ENCODE measurements at regions not wholly inside any gene's neighbourhood (a gene's known extent, or its start where the extent isn't known, plus 50 kb on each side); places are given as distances from the start of the nearest gene placed in this dataset.

DNA sequence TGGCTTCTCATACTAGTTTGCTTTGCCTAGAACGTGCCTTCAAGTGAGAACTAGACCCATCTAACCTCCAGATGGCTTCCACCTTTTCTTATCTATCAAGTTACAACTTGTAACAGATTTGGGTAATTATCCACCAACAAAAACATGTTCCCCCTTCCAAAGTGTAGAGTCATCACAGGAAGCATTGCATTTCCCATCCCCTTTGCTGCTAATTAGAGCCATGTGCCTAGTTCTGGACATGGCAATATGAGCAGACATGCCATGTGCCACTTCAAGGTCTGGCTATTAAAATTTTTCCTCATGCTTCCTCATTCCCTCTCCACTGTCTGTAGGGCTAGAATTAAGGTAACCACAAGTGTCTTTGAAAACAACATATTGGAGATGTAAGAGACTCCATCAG lies 814.4 kb downstream of the TENT5A start:
- H3K9me2 ChIP-seq: no peaks in the 10 kb centered on the region
- no peak overlapping the region for H2AFZ ChIP-seq (ENCODE audit: low read depth)
- H3F3A ChIP-seq (replicated peaks; ENCODE audit: insufficient read depth): no peaks in the 10 kb centered on the region
- no peak overlapping the region for H3K27ac ChIP-seq (ENCODE audit: low read depth in 2 of 2, low read length in 1 of 2)
- peaks cover 2% of the 10 kb centered on the region; the same call in 1 of the 2 replicates for H3K9me3 ChIP-seq
- no peaks in the 10 kb centered on the region for H3K36me3 ChIP-seq (replicated peaks in 1 of 2; ENCODE audit: control insufficient read depth in 1 of 2, insufficient read depth in 2 of 2, low read length in 1 of 2)
- H3K9ac ChIP-seq: no peak overlapping the region
- TF ChIP-seq ELF1 (IDR thresholded peaks at IDR 0.05): no peak
- TF ChIP-seq MEF2A (IDR thresholded peaks at IDR 0.05; ENCODE audit: borderline replicate concordance, low read depth): no peak
- no peak for TF ChIP-seq MXI1 (IDR thresholded peaks at IDR 0.05; ENCODE audit: low read depth, low read length)
- H3K27me3 ChIP-seq (ENCODE audit: insufficient read depth): no peaks in the 10 kb centered on the region
- H3K4me3 ChIP-seq (ENCODE audit: low read depth in 2 of 2, low read length in 1 of 2): no peak overlapping the region
- POLR2A ChIA-PET: no interaction called here
- H3K4me2 ChIP-seq: no peak overlapping the region
- CTCF ChIA-PET: no interaction called here
- DNase-seq: no peak
- no peaks in the 10 kb centered on the region for H3K4me1 ChIP-seq (ENCODE audit: control insufficient read depth in 1 of 2, insufficient read depth in 2 of 2, low read depth in 1 of 2, low read length in 1 of 2)
- no peaks in the 10 kb centered on the region for H4K20me1 ChIP-seq (ENCODE audit: insufficient read depth)
- no peaks in the 10 kb centered on the region for H3K79me2 ChIP-seq (ENCODE audit: insufficient read depth)
- 50% methylated on average over 1 of the region's 1 CpG for WGBS (ENCODE audit: low lambda C conversion rate)

DNA sequence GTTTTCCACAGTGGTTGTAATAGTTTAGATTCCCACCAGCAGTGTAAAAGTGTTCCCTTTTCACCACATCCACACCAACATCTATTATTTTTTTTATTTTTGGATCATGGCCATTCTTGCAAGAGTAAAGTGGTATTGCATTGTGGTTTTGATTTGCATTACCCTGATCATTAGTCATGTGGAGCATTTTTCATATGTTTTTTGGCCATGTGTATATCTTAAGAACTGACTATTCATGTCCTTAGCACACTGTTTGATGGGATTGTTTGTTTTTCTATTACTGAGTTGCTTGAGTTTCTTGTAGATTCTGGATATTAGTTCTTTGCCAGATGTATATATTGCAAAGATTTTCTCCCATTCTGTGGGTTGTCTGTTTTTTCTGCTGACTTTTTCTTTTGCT lies 820.1 kb downstream of the TENT5A start:
- Histone ChIP-seq H3K27me3 (ENCODE audit: insufficient read depth) (no peaks in the 10 kb centered on the region), H3K9me3 (peaks cover 3% of the 10 kb centered on the region; the same call in 1 of the 2 replicates), H3K79me2 (ENCODE audit: insufficient read depth) (no peaks in the 10 kb centered on the region), H3K9me2 (no peaks in the 10 kb centered on the region), H3F3A (replicated peaks; ENCODE audit: insufficient read depth) (no peaks in the 10 kb centered on the region), H3K4me1 (ENCODE audit: control insufficient read depth in 1 of 2, insufficient read depth in 2 of 2, low read depth in 1 of 2, low read length in 1 of 2) (no peaks in the 10 kb centered on the region), H3K4me3 (ENCODE audit: low read depth in 2 of 2, low read length in 1 of 2) (no peak overlapping the region), H3K36me3 (replicated peaks in 1 of 2; ENCODE audit: control insufficient read depth in 1 of 2, insufficient read depth in 2 of 2, low read length in 1 of 2) (no peaks in the 10 kb centered on the region), H3K9ac (no peak overlapping the region), H4K20me1 (ENCODE audit: insufficient read depth) (no peaks in the 10 kb centered on the region), H3K4me2 (no peak overlapping the region), H2AFZ (ENCODE audit: low read depth) (no peak overlapping the region), H3K27ac (ENCODE audit: low read depth in 2 of 2, low read length in 1 of 2) (no peak overlapping the region)
- ChIA-PET POLR2A (no interaction called here), CTCF (no interaction called here)
- no peak for DNase-seq
- TF ChIP-seq, protein P1, sequence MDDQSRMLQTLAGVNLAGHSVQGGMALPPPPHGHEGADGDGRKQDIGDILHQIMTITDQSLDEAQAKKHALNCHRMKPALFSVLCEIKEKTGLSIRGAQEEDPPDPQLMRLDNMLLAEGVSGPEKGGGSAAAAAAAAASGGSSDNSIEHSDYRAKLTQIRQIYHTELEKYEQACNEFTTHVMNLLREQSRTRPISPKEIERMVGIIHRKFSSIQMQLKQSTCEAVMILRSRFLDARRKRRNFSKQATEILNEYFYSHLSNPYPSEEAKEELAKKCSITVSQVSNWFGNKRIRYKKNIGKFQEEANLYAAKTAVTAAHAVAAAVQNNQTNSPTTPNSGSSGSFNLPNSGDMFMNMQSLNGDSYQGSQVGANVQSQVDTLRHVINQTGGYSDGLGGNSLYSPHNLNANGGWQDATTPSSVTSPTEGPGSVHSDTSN (IDR thresholded peaks at IDR 0.05): no peak
- TF ChIP-seq YY1 (IDR thresholded peaks at IDR 0.05; ENCODE audit: low read depth) (no peak), FOXJ3 (CRISPR knock-in tag; IDR thresholded peaks at IDR 0.05) (no peak), SMC3 (IDR thresholded peaks at IDR 0.05; ENCODE audit: low read depth, low read length) (no peak), RAD21 (IDR thresholded peaks at IDR 0.05; ENCODE audit: low read length) (no peak)

DNA sequence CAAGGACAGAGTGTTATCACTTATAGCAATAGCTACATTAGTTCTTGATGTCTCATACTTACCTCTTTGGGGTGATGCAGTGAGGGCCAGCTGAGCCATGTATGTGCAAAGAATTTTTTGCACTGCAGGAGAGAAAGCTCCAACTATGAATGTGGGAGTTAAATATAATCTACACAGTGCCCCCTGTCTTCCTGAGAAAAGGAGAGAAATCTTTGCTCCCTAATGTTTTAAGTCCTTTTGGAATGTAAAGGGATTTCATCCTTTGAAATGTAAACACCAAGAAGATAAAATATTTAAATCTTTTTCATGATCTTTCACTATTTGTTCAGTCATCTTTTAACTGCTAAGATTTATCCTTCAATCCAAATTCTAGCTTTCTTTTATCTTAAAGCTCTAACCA lies 822.1 kb downstream of the TENT5A start:
- Histone ChIP-seq H3K9ac (no peak overlapping the region), H3K9me2 (no peaks in the 10 kb centered on the region), H3K79me2 (ENCODE audit: insufficient read depth) (no peaks in the 10 kb centered on the region), H3K4me1 (ENCODE audit: control insufficient read depth in 1 of 2, insufficient read depth in 2 of 2, low read depth in 1 of 2, low read length in 1 of 2) (no peaks in the 10 kb centered on the region), H3F3A (replicated peaks; ENCODE audit: insufficient read depth) (no peaks in the 10 kb centered on the region), H3K9me3 (peaks cover 3% of the 10 kb centered on the region; the same call in 1 of the 2 replicates), H3K27me3 (ENCODE audit: insufficient read depth) (no peaks in the 10 kb centered on the region), H3K36me3 (replicated peaks in 1 of 2; ENCODE audit: control insufficient read depth in 1 of 2, insufficient read depth in 2 of 2, low read length in 1 of 2) (no peaks in the 10 kb centered on the region), H3K4me2 (no peak overlapping the region), H4K20me1 (ENCODE audit: insufficient read depth) (no peaks in the 10 kb centered on the region), H3K27ac (ENCODE audit: low read depth in 2 of 2, low read length in 1 of 2) (no peak overlapping the region), H2AFZ (ENCODE audit: low read depth) (no peak overlapping the region), H3K4me3 (ENCODE audit: low read depth in 2 of 2, low read length in 1 of 2) (no peak overlapping the region)
- POLR2A ChIA-PET: no interaction called here
- TF ChIP-seq GATA2 (CRISPR knock-in tag; IDR thresholded peaks at IDR 0.05): no peak
- no peak for DNase-seq
- CTCF ChIA-PET: no interaction called here
